MCF 10A (cell line): ENCODE measurements at regions not wholly inside any gene's neighbourhood (a gene's known extent, or its start where the extent isn't known, plus 50 kb on each side); places are given as distances from the start of the nearest gene placed in this dataset.
"Not testable (repeated sequence)": the region's sequence is repeated elsewhere in the genome, so short reads cannot be mapped to it uniquely, and the experiment has no call there.

Experiments
- BruUV-seq: library from RNA; stranded (reverse); fragments of 400-500 nt; replicated peaks from 2 replicates; lab custom pipeline; 2021; lab: Mats Ljungman, UMichigan
- CTCF ChIA-PET: fragments of 300-600 bp; sonication (Branson Sonifier 250); formaldehyde crosslinking; extraction: SDS; loops from one replicate; lab custom pipeline; 2021; ENCODE audit warnings: antibody characterized with exemption, inconsistent platforms; lab: Yijun Ruan, JAX
- POLR2A ChIA-PET: fragments of 300-600, 350-650 bp; sonication (Branson Sonifier 250); formaldehyde crosslinking; extraction: SDS; loops from one replicate; lab custom pipeline; 2020; ENCODE audit warnings: antibody characterized with exemption, inconsistent platforms; lab: Yijun Ruan, JAX
- DNase-seq: peaks from one replicate; pipeline ENCODE4 v3.0.0-alpha.2; 2018; ENCODE audit not compliant: unreplicated experiment
- H3K27ac Mint-ChIP-seq: one replicate; pipeline ENCODE4 v1.8.0; 2022; ENCODE audit warnings: mild to moderate bottlenecking, low read depth, mixed read lengths; ENCODE audit not compliant: unreplicated experiment
- H3K27me3 Mint-ChIP-seq: one replicate; pipeline ENCODE4 v1.8.0; 2022; ENCODE audit warnings: mixed read lengths; ENCODE audit not compliant: insufficient read depth, unreplicated experiment
- H3K36me3 Mint-ChIP-seq: one replicate; pipeline ENCODE4 v1.8.0; 2022; ENCODE audit warnings: mild to moderate bottlenecking, moderate library complexity, mixed read lengths; ENCODE audit not compliant: insufficient read depth, unreplicated experiment
- H3K4me1 Mint-ChIP-seq: one replicate; pipeline ENCODE4 v1.8.0; 2022; ENCODE audit warnings: mixed read lengths; ENCODE audit not compliant: insufficient read depth, unreplicated experiment
- H3K4me3 Mint-ChIP-seq: one replicate; pipeline ENCODE4 v1.8.0; 2022; ENCODE audit warnings: mild to moderate bottlenecking, moderate library complexity, mixed read lengths; ENCODE audit not compliant: unreplicated experiment
- H3K9me3 Mint-ChIP-seq: one replicate; pipeline ENCODE4 v1.8.0; 2022; ENCODE audit warnings: mixed read lengths; ENCODE audit not compliant: unreplicated experiment
- CTCF ChIP-seq: fragments of 200-600 bp; IDR thresholded peaks from one replicate; pipeline ENCODE4 v1.8.0; 2022; ENCODE audit warnings: antibody characterized with exemption, mild to moderate bottlenecking; ENCODE audit not compliant: unreplicated experiment
- intact Hi-C: fragments of 100-400 bp; cut with micrococcal nuclease; formaldehyde crosslinking; loops from 2 replicates; pipeline ENCODE4 v1.14.1; 2022

GRCh38 chr10:55929291-55929690 lies 431.8 kb downstream of the ZWINT start:
- intact Hi-C loops, result no loop called here
- Mint-ChIP-seq H3K27ac (no peak overlapping the region), H3K4me1 (no peaks in the 10 kb centered on the region), H3K9me3 (no peaks in the 10 kb centered on the region), H3K4me3 (no peak overlapping the region), H3K36me3 (no peaks in the 10 kb centered on the region), H3K27me3 (peaks cover 35% of the 10 kb centered on the region)
- no TSS peak for BruUV-seq
- CTCF ChIA-PET, result interaction anchor here (0.7 kb wide), 1 partner anchor 43 kb away, joined by 4 read pairs; no protein-coding TSS in a partner anchor
- POLR2A ChIA-PET, result no interaction called here
- DNase-seq, result no peak
- TF ChIP-seq CTCF, result no peak

- H3K27me3 Mint-ChIP-seq, H3K4me1 Mint-ChIP-seq, H3K36me3 Mint-ChIP-seq, H3K9me3 Mint-ChIP-seq, H3K4me3 Mint-ChIP-seq, CTCF ChIA-PET, BruUV-seq, intact Hi-C loops, POLR2A ChIA-PET, H3K27ac Mint-ChIP-seq, DNase-seq: not testable (repeated sequence)
These were observed 461.4 kb downstream of the ZWINT start for GRCh38 chr10:55899472-55900147.

- peaks cover 7% of the 10 kb centered on the region for H3K9me3 Mint-ChIP-seq
- DNase-seq, result no peak
These were observed 463.6 kb downstream of the ZWINT start for GRCh38 chr10:55897490-55897921.

GRCh38 chr10:55892276-55892675 lies 468.8 kb downstream of the ZWINT start:
- POLR2A ChIA-PET, result no interaction called here
- H3K27me3 Mint-ChIP-seq, result peaks cover 13% of the 10 kb centered on the region
- intact Hi-C loops, result no loop called here
- H3K4me1 Mint-ChIP-seq, result no peaks in the 10 kb centered on the region
- DNase-seq, result no peak
- H3K27ac Mint-ChIP-seq, result no peak overlapping the region
- H3K4me3 Mint-ChIP-seq, result no peak overlapping the region
- no peaks in the 10 kb centered on the region for H3K36me3 Mint-ChIP-seq
- H3K9me3 Mint-ChIP-seq, result no peaks in the 10 kb centered on the region
- CTCF ChIA-PET, result no interaction called here
- no TSS peak for BruUV-seq
- no peak for TF ChIP-seq CTCF

More at GRCh38 chr10:55897490-55897921, 463.6 kb downstream of the ZWINT start:
- TF ChIP-seq CTCF, result no peak
- no peaks in the 10 kb centered on the region for H3K4me1 Mint-ChIP-seq
- H3K4me3 Mint-ChIP-seq, result no peak overlapping the region
- H3K27me3 Mint-ChIP-seq, result peaks cover 13% of the 10 kb centered on the region
- H3K27ac Mint-ChIP-seq, result no peak overlapping the region
- no TSS peak for BruUV-seq
- intact Hi-C loops, result no loop called here
- POLR2A ChIA-PET, result no interaction called here
- CTCF ChIA-PET, result no interaction called here
- H3K36me3 Mint-ChIP-seq, result no peaks in the 10 kb centered on the region
